KOPT-K1 (cell line): ENCODE measurements at regions not wholly inside any gene's neighbourhood (a gene's known extent, or its start where the extent isn't known, plus 50 kb on each side); places are given as distances from the start of the nearest gene placed in this dataset.

Experiments
- H3K27ac ChIP-seq: fragments of 200-600 bp; sonication (generic); 2 replicates; pipeline ENCODE4 v1.5.1; 2016; ENCODE audit warnings: antibody characterized with exemption, mild to moderate bottlenecking, low read depth, low read length; ENCODE audit not compliant: poor library complexity, severe bottlenecking
- H3K36me3 ChIP-seq: fragments of 200-600 bp; sonication (generic); 2 replicates; pipeline ENCODE4 v1.5.1; 2017; ENCODE audit warnings: antibody characterized with exemption, mild to moderate bottlenecking, low read length, moderate library complexity; ENCODE audit not compliant: insufficient read depth
- H3K9me3 ChIP-seq: fragments of 200-600 bp; sonication (generic); 2 replicates; pipeline ENCODE4 v1.5.1; 2017; ENCODE audit warnings: antibody characterized with exemption, low read length, mild to moderate bottlenecking; ENCODE audit not compliant: insufficient read depth, poor library complexity, severe bottlenecking

DNA sequence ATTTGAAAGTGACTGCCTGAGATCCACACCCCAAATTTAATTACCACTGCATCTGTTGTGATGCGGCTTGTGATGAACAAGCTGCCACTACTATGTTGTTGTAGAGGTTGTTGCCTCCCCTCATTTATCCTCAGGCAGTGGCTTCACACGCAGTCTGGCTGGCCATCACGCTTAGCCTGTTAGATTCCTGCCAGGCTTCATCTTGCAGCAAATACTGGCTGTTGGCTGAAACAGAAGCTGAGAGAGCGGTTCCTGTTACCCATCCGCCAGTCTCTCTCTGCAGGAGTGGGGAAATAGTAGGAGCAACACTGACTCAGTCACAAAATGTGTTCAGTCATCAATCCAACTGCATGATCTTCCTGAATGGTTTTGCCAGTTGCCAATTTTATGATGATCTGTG, 934.4 kb downstream of the FLRT2 start:
- no peak overlapping the region for H3K27ac ChIP-seq
- H3K9me3 ChIP-seq, result no peaks in the 10 kb centered on the region
- no peaks in the 10 kb centered on the region for H3K36me3 ChIP-seq

- no peaks in the 10 kb centered on the region for H3K36me3 ChIP-seq
- no peaks in the 10 kb centered on the region for H3K9me3 ChIP-seq
- no peak overlapping the region for H3K27ac ChIP-seq
Measured at GRCh38 chr14:86462193-86462753, 932.3 kb downstream of the FLRT2 start.

DNA sequence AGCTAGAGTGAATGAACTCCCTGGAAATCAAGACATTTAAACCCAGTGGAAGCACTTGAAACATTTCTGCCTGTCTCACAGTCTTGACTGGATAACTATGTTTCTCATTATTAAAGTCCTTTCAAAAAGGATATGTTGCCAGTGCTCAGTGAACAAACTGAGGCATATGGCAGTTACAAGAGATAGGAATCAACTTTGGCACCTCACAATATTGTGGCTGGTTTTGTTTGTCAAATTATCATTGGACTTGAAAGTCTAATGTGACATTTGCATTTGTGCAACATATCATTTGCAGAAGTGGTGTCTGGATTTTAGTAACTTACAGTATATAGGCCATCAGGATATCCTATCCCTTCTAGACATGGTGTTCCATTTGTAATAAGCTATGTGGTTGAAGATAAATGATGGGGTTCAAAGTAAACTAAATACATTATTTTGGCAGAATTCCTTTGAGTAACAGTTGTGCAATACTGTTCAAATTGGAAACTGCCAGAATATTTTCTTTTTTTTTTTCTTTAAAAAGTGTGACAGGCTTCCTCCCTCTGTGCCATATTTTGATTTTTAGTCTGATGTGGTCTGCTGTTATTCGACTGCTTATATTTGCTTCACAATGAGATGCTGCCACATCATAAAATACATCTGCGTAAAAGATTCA, 927.7 kb downstream of the FLRT2 start:
- Histone ChIP-seq H3K27ac (no peak overlapping the region), H3K36me3 (no peaks in the 10 kb centered on the region), H3K9me3 (no peaks in the 10 kb centered on the region)

DNA sequence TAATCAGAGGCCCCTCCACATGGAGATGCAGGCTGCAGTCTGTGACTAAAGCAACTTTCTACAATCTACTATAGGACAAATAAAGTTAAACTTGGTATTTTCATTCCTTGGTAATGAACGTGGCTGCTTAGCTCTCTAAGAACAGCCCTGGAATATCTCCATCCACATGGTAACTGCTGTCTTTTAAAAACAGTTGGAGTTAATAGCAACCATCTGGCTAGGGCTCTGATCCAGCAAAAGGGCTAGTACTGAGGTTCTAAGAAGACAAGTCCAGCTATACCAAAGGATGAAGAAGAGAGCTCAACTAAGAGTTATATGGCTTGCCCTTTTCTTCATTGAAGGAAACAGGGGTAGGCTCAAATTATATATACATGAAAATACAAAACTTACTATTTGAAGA, 920.1 kb downstream of the FLRT2 start:
- Histone ChIP-seq H3K36me3 (no peaks in the 10 kb centered on the region), H3K9me3 (no peaks in the 10 kb centered on the region), H3K27ac (no peak overlapping the region)

DNA sequence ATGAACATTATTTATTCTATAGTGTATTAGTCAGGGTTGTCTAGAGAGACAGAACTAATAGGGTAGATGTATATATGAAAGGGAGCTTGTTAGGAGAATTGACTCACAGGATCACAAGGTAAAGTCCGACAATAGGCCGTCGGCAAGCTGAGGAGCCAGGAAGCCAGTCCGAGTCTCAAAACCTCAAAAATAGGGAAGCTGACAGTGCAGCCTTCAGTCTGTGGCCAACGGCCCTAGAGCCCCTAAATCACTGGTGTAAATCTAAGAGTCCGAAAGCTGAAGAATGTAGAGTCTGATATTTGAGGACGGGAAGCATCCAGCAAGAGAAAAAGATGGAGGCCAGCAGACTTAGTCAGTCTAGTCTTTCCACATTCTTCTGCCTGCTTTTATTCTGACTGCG, 912.2 kb downstream of the FLRT2 start:
- H3K27ac ChIP-seq, result no peak overlapping the region
- H3K9me3 ChIP-seq, result no peaks in the 10 kb centered on the region
- H3K36me3 ChIP-seq, result no peaks in the 10 kb centered on the region

DNA sequence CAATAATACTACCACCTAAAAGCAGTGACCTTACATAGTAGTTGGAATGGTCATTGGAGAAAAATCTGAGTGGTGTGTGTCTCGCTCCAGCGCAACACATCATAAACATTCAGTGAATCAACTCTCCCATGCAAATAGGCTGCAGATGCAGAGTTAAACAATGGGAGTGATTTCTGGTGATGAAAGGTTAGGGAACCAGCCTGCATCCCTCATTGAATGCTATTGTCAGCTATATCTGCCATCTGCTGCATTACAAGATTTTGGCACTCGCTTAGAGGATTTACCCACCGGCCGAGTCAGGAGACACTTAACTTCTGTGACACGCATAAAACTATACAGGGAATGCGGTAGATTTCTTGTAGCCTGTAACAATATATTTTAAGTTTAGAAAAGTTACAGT, 900.9 kb downstream of the FLRT2 start:
- no peak overlapping the region for H3K27ac ChIP-seq
- no peaks in the 10 kb centered on the region for H3K36me3 ChIP-seq
- no peaks in the 10 kb centered on the region for H3K9me3 ChIP-seq

DNA sequence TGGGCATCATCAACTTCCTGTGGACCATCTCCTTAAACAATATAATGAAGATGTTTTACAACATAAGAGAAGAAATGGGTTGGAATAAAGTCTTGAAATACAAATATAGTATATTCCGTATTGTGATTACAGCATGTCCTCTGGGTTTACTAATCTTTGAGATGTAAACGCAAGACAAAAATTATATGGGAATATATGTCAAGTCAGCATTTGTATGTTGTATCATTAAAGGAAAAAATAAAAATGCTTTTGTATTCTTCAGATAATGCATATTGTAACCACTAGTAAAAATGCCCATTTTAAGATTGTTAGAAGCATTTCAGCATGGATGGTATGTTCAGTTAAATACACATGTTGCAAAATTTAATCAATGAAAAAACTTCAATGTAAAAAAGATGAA, 893.3 kb downstream of the FLRT2 start:
- no peaks in the 10 kb centered on the region for H3K36me3 ChIP-seq
- no peak overlapping the region for H3K27ac ChIP-seq
- H3K9me3 ChIP-seq, result no peaks in the 10 kb centered on the region

GRCh38 chr14:86420131-86420530, 890.2 kb downstream of the FLRT2 start:
- Histone ChIP-seq H3K27ac (no peak overlapping the region), H3K9me3 (no peaks in the 10 kb centered on the region), H3K36me3 (no peaks in the 10 kb centered on the region)

GRCh38 chr14:86414146-86414545, 884.2 kb downstream of the FLRT2 start:
- H3K9me3 ChIP-seq, result no peaks in the 10 kb centered on the region
- no peak overlapping the region for H3K27ac ChIP-seq
- no peaks in the 10 kb centered on the region for H3K36me3 ChIP-seq

DNA sequence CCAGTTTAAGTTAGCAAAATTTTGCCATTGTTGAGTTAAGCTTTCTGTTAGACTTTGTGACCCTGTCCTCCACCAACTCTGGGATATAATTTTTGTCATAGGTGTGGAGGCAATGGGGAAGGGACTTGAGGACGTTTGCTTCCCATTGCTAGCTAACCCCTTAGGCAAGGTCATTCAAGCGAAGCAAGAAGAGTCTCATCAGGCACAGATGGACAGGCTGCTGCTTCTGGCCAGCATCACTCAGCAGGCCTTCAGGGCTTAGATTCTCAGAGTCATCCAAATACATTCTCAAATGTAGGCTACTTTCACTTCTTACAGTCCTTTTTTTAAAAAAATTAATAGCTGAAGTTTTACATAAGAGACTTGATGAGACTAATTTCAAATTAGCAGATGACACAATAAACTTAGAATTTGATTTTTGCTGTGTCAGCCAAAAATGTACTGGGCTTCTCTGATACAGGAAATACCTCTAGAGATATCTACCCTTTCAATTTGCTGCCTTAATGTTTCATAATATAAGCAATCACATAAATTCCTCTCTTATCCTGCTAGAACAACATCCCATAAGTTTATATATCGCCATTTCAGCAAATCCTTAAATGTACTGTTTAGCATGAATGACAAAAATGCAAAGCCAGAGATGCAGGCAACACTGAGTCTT, 875.2 kb downstream of the FLRT2 start:
- H3K27ac ChIP-seq, result no peak overlapping the region

GRCh38 chr14:86404425-86404824, 874.5 kb downstream of the FLRT2 start:
- Histone ChIP-seq H3K9me3 (no peaks in the 10 kb centered on the region), H3K27ac (no peak overlapping the region), H3K36me3 (no peaks in the 10 kb centered on the region)

More for the DNA sequence above, 875.2 kb downstream of the FLRT2 start:
- Histone ChIP-seq H3K9me3 (no peaks in the 10 kb centered on the region), H3K36me3 (no peaks in the 10 kb centered on the region)

GRCh38 chr14:86402545-86402944, 872.6 kb downstream of the FLRT2 start:
- Histone ChIP-seq H3K9me3 (no peaks in the 10 kb centered on the region), H3K36me3 (no peaks in the 10 kb centered on the region)

GRCh38 chr14:86391085-86391484, 861.1 kb downstream of the FLRT2 start:
- Histone ChIP-seq H3K9me3 (peaks cover 12% of the 10 kb centered on the region), H3K36me3 (no peaks in the 10 kb centered on the region), H3K27ac (no peak overlapping the region)

More at GRCh38 chr14:86402545-86402944, 872.6 kb downstream of the FLRT2 start:
- no peak overlapping the region for H3K27ac ChIP-seq

- Histone ChIP-seq H3K36me3 (no peaks in the 10 kb centered on the region), H3K9me3 (peaks cover 12% of the 10 kb centered on the region)
Measured at GRCh38 chr14:86388216-86388615, 858.3 kb downstream of the FLRT2 start.

DNA sequence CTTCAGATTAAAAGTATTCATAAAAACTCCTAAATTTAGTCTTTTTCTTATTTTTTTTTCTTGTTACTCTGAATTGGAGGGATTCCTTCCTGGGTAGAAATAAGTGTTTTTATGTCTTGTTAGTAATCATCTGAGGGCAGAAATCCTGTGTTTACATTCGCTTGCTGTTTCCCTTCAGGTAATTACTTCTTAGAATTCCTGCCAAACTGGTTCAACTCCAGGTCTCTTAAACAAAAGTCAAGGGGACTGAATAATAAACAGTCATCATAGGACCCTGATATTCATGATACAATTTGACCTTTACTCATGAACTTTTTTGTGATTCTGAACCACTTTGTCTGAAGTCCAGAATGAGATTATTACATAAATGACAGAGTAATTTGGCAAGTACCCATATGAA, 843.9 kb downstream of the FLRT2 start:
- Histone ChIP-seq H3K36me3 (no peaks in the 10 kb centered on the region), H3K9me3 (peaks cover 17% of the 10 kb centered on the region), H3K27ac (no peak overlapping the region)

More at GRCh38 chr14:86388216-86388615, 858.3 kb downstream of the FLRT2 start:
- H3K27ac ChIP-seq, result no peak overlapping the region

- no peaks in the 10 kb centered on the region for H3K36me3 ChIP-seq
- no peak overlapping the region for H3K27ac ChIP-seq
- H3K9me3 ChIP-seq, result peaks cover 17% of the 10 kb centered on the region
Measured at GRCh38 chr14:86372402-86372801, 842.5 kb downstream of the FLRT2 start.
